ENCODE measurements at regions not wholly inside any gene's neighbourhood (a gene's known extent, or its start where the extent isn't known, plus 50 kb on each side); places are given as distances from the start of the nearest gene placed in this dataset.
"Not testable (repeated sequence)": the region's sequence is repeated elsewhere in the genome, so short reads cannot be mapped to it uniquely, and the experiment has no call there.

DNA sequence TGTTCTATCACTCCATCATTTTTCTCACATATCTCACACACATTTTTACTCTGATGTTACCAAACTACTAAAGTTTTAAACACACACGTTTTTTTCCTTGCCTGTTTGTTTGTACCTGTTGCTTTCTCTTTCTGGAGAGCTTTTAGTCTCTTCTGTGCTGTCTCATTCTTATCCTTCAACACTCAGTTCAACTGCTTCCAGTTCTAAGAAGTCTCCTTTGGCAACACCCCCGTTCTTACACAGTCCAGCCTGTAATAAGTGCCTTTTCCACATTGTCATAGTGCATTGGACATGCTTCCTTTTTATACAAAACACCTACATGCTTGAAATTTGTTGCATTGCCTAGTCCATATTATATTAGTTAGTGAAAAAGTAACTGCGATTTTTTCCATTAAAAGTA is 360.2 kb upstream of the BRINP3 start:
- no peak for DNase-seq

GRCh38 chr1:190847166-190847565 is 369.5 kb upstream of the BRINP3 start:
- no peak for DNase-seq

DNA sequence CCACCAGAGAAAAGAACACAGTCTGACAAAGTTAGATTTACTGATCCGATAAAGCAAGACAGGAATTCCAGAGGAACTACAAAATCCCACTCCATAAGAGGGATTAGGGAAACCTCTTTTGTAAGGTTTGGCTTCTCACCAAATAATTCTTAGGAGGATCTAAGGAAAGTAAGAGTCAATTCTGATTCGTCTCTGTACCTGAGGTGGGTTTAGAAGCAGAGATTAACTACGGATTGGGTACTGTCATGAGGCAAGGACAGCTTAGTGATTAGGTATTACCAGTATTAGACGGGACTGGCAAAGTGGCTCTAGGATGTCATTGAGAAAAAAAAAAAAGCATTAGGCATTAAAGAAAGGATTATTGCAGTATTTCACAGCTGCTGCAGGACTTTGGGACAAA is 371.7 kb upstream of the BRINP3 start:
- DNase-seq: no peak

GRCh38 chr1:190852611-190853010 is 374.9 kb upstream of the BRINP3 start:
- DNase-seq: no peak

GRCh38 chr1:190858140-190858539 is 380.5 kb upstream of the BRINP3 start:
- DNase-seq: no peak

DNA sequence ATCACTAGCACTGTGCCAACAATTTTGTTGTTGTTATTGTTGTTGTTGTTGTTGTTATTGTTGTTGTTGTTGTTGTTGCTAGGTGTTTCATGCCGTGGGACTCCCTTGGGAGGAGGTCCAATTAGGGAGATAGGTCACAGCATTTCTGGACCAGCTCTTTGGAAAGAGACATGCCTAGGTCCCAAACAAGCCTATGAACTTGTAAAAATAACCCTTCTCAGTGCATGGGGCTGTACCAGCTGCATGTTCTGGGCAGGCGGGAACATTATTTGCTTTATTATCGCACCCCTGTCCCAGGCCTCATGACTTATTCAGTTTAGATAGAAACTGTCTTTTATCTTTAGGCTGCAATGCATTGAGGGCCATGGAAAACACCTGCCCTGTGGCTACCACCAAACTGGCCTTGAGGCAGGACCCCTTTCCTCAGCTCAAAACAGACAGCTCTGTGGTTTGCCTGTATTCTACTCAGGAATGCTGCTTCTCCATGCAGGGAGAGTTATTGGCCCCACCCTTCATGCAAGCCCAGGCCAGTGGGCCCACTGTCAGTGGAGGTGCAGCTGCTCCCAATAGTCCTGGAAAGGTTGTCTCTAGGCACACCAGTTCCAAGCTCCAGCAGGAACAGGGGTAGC is 386.5 kb upstream of the BRINP3 start:
- no peak for DNase-seq

DNA sequence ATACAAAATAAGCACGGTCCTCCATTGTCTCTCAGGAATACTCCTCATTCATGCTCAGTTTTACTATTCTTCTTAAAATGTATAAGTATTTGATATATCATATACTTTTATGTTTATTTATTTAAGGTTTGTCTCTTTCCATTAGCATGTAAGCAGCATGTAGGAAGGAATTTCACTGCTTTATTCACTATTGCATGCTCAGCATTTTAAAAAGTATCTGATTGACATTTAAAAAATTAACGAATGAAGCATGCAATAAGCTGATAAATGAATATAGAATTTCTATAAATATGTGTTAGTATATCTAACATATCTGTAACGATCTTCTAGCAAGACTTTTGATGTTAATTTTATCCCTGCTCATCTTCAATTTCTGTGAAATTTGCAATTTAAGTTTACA is 402.7 kb upstream of the BRINP3 start:
- DNase-seq: no peak

GRCh38 chr1:190881064-190881463 is 403.4 kb upstream of the BRINP3 start:
- no peak for DNase-seq

DNA sequence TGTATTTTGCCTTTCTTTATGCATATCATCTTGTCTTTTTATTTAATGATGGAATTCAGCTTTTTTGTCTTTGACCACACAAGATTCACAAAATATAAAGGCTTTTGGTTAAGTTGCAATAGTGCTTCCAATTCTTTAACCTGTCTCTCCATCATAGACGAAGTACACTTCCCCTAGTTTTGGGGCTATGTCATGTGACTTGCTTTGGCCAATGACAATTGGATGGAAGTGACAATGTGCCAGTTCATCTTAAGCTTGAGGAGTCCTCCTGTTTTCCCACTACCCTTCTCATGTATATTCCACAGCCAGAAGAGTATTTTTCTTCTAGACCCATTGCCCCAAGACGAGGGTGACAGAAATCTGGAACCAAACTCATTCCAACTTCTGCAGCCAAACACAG is 419.6 kb upstream of the BRINP3 start:
- no peak for DNase-seq

- DNase-seq: no peak
Measured at GRCh38 chr1:190904091-190904695, 426.5 kb upstream of the BRINP3 start.

GRCh38 chr1:190906206-190906725 is 428.6 kb upstream of the BRINP3 start:
- DNase-seq: no peak

- no peak for DNase-seq
Measured at GRCh38 chr1:190908246-190908645, 430.6 kb upstream of the BRINP3 start.

DNA sequence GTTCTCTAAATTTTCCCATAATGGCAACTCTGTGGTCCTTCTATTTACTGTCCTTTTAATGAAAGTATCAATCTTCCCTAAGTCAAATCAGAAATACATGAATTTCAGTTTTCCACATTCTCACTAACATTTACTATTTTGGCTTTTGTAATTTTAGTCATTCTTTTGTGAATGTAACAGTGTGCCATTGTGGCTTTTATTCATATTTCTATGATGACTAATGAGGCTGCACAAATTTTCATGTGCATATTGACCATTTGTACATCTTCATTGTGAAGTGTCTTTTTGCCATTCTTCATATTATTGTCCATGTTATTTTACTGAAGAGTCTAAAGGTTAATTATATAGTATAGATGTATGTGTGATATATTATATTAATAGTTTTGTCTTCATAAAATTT is 431.0 kb upstream of the BRINP3 start:
- DNase-seq: no peak

DNA sequence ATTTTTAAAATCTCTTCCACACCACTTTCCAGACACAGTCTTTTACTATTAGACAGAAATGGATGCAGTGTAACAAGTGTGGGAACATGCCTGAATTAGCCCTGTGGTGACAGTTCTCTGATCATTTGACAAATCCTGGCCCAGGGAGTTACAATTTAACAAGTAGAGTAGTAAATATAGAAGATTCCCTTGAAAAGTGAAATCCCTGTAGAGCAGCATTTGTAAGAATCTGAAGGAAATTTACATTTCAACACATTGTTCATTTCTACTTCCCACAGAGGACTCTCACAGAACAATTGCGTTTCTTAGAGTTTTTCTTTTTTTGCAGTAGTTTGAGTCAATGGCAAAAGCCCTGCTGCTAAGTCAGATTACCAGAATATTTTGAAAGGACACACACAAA is 458.3 kb upstream of the BRINP3 start:
- no peak for DNase-seq

GRCh38 chr1:190936337-190936736 is 458.7 kb upstream of the BRINP3 start:
- no peak for DNase-seq

- DNase-seq: no peak
Measured at GRCh38 chr1:190940951-190941350, 463.3 kb upstream of the BRINP3 start.

DNA sequence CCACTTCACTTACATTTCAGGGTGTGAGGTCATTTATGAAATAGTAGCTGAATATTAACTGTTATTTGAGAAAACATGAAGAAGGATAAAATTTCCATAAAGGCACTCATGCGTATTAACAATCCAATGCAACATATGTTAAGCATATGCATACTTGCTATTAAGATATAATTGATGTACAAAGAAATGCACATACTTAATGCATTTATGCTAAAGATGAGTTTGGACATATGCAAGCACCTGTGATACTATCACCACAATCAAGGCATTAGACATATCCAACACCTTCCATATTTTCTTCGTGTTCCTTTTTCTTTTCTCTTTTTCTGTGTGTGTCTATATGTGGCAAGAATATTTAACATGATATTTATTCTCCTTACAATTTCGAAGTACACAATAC is 464.8 kb upstream of the BRINP3 start:
- peak; percentile 20 for DNase-seq

- DNase-seq: not testable (repeated sequence)
Measured at GRCh38 chr1:190943722-190944121, 466.1 kb upstream of the BRINP3 start.

- no peak for DNase-seq
Measured at GRCh38 chr1:190949939-190950338, 472.3 kb upstream of the BRINP3 start.

DNA sequence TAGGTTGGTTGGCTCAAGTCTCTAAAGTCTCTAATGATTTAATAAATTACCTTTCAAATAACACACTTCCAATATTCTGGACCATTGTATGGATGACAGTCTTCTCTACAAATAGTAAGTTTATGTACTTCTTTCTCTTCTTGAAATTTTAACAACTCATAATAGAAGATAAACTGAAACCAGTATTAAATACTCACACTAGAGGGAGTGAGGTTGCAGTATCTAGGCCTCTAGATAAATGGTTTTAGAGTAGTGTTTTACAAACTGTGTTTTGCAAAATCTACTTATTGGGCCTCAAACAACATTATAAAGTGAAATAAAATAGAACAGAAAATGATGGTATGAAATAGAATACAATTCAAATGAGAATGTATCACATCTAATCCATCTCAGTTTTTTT is 479.9 kb upstream of the BRINP3 start:
- peak; percentile 10 for DNase-seq

- no peak for DNase-seq
Measured at GRCh38 chr1:190963321-190963720, 485.7 kb upstream of the BRINP3 start.

- DNase-seq: no peak
Measured at GRCh38 chr1:190975827-190976226, 498.2 kb upstream of the BRINP3 start.

DNA sequence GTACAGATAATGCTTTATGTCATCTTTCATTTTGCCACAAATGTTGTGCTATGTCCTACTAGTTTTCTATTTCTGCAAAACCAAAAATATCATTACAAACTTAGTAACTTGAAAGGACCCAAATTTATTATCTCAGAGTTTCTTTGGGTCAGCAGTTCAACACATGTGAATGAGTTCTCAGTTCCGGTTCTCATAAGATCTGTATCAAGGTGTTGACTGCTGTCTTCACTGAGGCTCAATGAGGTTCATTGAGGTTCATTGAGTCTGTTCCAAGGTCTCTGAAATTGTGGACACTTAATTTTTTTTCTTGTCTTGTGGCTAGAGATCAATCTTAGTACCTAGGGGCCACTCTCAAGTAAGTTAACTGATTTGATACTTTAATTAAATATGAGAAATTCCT is 525.1 kb upstream of the BRINP3 start:
- DNase-seq: no peak

DNA sequence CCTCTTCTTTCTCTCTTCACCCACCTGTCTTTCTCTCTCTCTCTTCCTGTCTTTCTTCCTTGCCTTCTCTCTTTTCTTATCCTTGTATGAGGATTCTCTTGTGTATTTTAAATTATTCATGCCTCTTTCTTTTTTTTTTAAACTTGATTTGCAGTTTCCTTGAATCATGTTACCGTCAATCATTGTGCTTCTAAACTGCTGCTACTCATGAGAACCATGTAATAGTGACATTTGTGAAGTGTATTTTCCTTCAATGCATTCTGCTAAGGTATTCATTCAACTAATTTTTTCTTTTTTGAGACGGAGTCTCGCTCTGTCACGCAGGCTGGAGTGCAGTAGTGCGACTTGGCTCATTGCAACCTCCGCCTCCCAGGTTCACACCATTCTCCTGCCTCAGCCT is 539.1 kb upstream of the BRINP3 start:
- no peak for DNase-seq

- DNase-seq: no peak
Measured at GRCh38 chr1:191022856-191023255, 545.2 kb upstream of the BRINP3 start.

Data from NCI-H1694 treated with DMSO at 0.1 percent for 48 hours (cell line).